Hepatocyte (in vitro differentiated cells): ENCODE measurements at regions not wholly inside any gene's neighbourhood (a gene's known extent, or its start where the extent isn't known, plus 50 kb on each side); places are given as distances from the start of the nearest gene placed in this dataset.

ENCODE experiments used
- DNase-seq: peaks from one replicate; pipeline ENCODE4 v3.0.0-alpha.2; 2016; ENCODE audit warnings: low spot score
- H2AFZ ChIP-seq: fragments of 200-600 bp; sonication (generic); 2 replicates; pipeline ENCODE4 v1.6.0; 2016; ENCODE audit warnings: antibody characterized with exemption, mild to moderate bottlenecking
- H3K27ac ChIP-seq: fragments of 200-600 bp; sonication (generic); 2 replicates; pipeline ENCODE4 v1.5.1; 2016; ENCODE audit warnings: mild to moderate bottlenecking
- H3K27me3 ChIP-seq: fragments of 200-600 bp; sonication (generic); 2 replicates; pipeline ENCODE4 v1.6.1; 2016
- H3K36me3 ChIP-seq: fragments of 200-600 bp; sonication (generic); replicated peaks from 2 replicates; pipeline ENCODE4 v1.5.1; 2016; ENCODE audit warnings: low read depth; ENCODE audit not compliant: insufficient read depth
- H3K4me1 ChIP-seq: fragments of 200-600 bp; sonication (generic); 2 replicates; pipeline ENCODE4 v1.5.1; 2016; ENCODE audit warnings: mild to moderate bottlenecking, moderate library complexity; ENCODE audit not compliant: insufficient read depth
- H3K4me2 ChIP-seq: fragments of 200-600 bp; sonication (generic); 2 replicates; pipeline ENCODE4 v1.6.0; 2016
- H3K4me3 ChIP-seq: fragments of 200-600 bp; sonication (generic); 2 replicates; pipeline ENCODE4 v1.5.1; 2016; ENCODE audit warnings: mild to moderate bottlenecking
- H3K79me2 ChIP-seq: fragments of 200-600 bp; sonication (generic); 2 replicates; pipeline ENCODE4 v1.6.0; 2017; ENCODE audit warnings: mild to moderate bottlenecking
- H3K9me2 ChIP-seq: fragments of 200-600 bp; sonication (generic); replicated peaks from 2 replicates; pipeline ENCODE4 v1.6.0; 2017; ENCODE audit warnings: mild to moderate bottlenecking; ENCODE audit not compliant: insufficient read depth
- H3K9me3 ChIP-seq: fragments of 200-600 bp; sonication (generic); 2 replicates; pipeline ENCODE4 v1.5.1; 2016; ENCODE audit warnings: low read depth, mild to moderate bottlenecking
- H4K20me1 ChIP-seq: fragments of 200-600 bp; sonication (generic); 2 replicates; pipeline ENCODE4 v1.6.0; 2016; ENCODE audit warnings: mild to moderate bottlenecking; ENCODE audit not compliant: insufficient read depth, poor library complexity, severe bottlenecking
- CTCF ChIP-seq: fragments of 200-600 bp; sonication (generic); IDR thresholded peaks from 2 replicates; pipeline ENCODE4 v1.5.1; 2016; ENCODE audit warnings: antibody characterized with exemption, mild to moderate bottlenecking; ENCODE audit not compliant: poor library complexity
- EZH2 ChIP-seq: fragments of 200-600 bp; sonication (generic); IDR thresholded peaks from 2 replicates; pipeline ENCODE4 v1.6.1; 2016; ENCODE audit warnings: antibody characterized with exemption, mild to moderate bottlenecking, borderline replicate concordance
- EZH2phosphoT487 ChIP-seq: fragments of 200-600 bp; sonication (generic); IDR thresholded peaks from one replicate; pipeline ENCODE4 v1.6.1; 2018; ENCODE audit warnings: antibody characterized with exemption, mild to moderate bottlenecking, low read depth, moderate library complexity; ENCODE audit not compliant: unreplicated experiment, severe bottlenecking
- WGBS: methylation state at CpG from one replicate; pipeline ENCODE4 v1.1.6; 2016; ENCODE audit warnings: low lambda C conversion rate; ENCODE audit errors: missing lambda C conversion rate; 5-methylcytosine and 5-hydroxymethylcytosine counted together

- Histone ChIP-seq H3K4me3 (no peak overlapping the region), H3K79me2 (no peaks in the 10 kb centered on the region), H3K36me3 (no peaks in the 10 kb centered on the region), H3K27me3 (no peaks in the 10 kb centered on the region), H3K4me1 (no peaks in the 10 kb centered on the region), H4K20me1 (no peaks in the 10 kb centered on the region), H3K9me3 (no peaks in the 10 kb centered on the region), H3K9me2 (no peaks in the 10 kb centered on the region), H3K4me2 (no peak overlapping the region), H3K27ac (no peak overlapping the region), H2AFZ (no peak overlapping the region)
- 64% methylated on average over 3 of the region's 3 CpGs for WGBS
- no peak for TF ChIP-seq EZH2phosphoT487
- TF ChIP-seq EZH2, result no peak
- no peak for TF ChIP-seq CTCF
- no peak for DNase-seq
Measured at GRCh38 chr3:139839659-139840058, 95.3 kb upstream of the CLSTN2 start.

- Histone ChIP-seq H3K9me2 (no peaks in the 10 kb centered on the region), H3K79me2 (no peaks in the 10 kb centered on the region), H3K4me3 (no peak overlapping the region), H3K27me3 (no peaks in the 10 kb centered on the region), H3K27ac (no peak overlapping the region), H4K20me1 (no peaks in the 10 kb centered on the region), H3K9me3 (no peaks in the 10 kb centered on the region), H3K4me2 (no peak overlapping the region), H2AFZ (no peak overlapping the region), H3K4me1 (no peaks in the 10 kb centered on the region), H3K36me3 (no peaks in the 10 kb centered on the region)
- WGBS, result 76% methylated on average over 1 of the region's 1 CpG
- TF ChIP-seq EZH2phosphoT487 (no peak), CTCF (no peak), EZH2 (no peak)
- no peak for DNase-seq
Measured at GRCh38 chr3:139839014-139839413, 96.0 kb upstream of the CLSTN2 start.

- H3K36me3 ChIP-seq, result no peaks in the 10 kb centered on the region
- WGBS, result 59% methylated on average over 3 of the region's 3 CpGs
- TF ChIP-seq EZH2phosphoT487 (no peak), CTCF (no peak), EZH2 (no peak)
- H2AFZ ChIP-seq, result no peak overlapping the region
- no peak overlapping the region for H3K4me3 ChIP-seq
- no peaks in the 10 kb centered on the region for H3K9me3 ChIP-seq
- no peak for DNase-seq
- no peaks in the 10 kb centered on the region for H4K20me1 ChIP-seq
- no peaks in the 10 kb centered on the region for H3K4me1 ChIP-seq
- no peak overlapping the region for H3K4me2 ChIP-seq
- no peaks in the 10 kb centered on the region for H3K9me2 ChIP-seq
- H3K27me3 ChIP-seq, result no peaks in the 10 kb centered on the region
- no peak overlapping the region for H3K27ac ChIP-seq
- no peaks in the 10 kb centered on the region for H3K79me2 ChIP-seq
Measured at GRCh38 chr3:139838269-139838957, 96.6 kb upstream of the CLSTN2 start.
